GM19395 (cell line): ENCODE measurements at regions not wholly inside any gene's neighbourhood (a gene's known extent, or its start where the extent isn't known, plus 50 kb on each side); places are given as distances from the start of the nearest gene placed in this dataset.

Experiments
- ATAC-seq: cut with Tn5 transposase; IDR thresholded peaks from one replicate; pipeline ENCODE4 v1.9.1; 2021; ENCODE audit warnings: mild to moderate bottlenecking, moderate library complexity; ENCODE audit not compliant: unreplicated experiment

DNA sequence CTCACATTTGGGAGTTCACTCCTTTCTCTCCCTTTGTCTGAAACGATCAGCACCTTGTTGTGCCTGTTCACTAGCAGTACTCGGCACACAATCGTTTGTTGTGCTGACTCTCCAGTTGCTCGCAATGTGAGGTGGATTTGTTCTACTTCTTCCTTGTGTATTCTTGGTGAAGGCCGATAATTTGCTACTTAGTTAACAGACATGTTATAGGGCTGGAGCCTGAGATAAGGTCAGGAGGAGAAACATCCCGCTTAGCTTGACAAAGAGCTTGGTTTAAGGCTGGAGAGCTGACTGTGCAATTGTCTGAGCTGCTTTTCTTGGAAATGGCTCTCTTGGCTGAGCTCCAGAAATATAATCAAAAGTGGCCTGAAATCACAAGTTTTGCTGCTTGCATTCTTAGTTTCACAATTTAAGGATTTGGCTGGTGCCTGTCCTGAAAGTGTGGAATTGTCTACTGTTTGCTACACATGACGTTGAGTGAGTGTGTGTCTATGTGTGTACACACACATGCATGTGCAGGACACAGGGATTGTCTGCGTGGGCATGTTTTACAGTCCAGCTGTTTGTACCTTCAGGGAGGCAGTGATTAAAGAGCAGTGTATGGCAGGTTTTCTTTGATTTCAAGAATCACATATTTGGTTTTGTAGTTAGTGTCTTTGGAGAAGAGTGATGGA lies 77.7 kb downstream of the ARF6 start:
- peak; percentile 25 for ATAC-seq

GRCh38 chr14:49971156-49972130 lies 78.6 kb downstream of the ARF6 start:
- peak; percentile 88 for ATAC-seq

- no peak for ATAC-seq
These were observed 79.3 kb downstream of the ARF6 start for GRCh38 chr14:49972131-49972671.

GRCh38 chr14:49972823-49973222 lies 79.9 kb downstream of the ARF6 start:
- no peak for ATAC-seq

GRCh38 chr14:49975276-49975675 lies 82.4 kb downstream of the ARF6 start:
- no peak for ATAC-seq

DNA sequence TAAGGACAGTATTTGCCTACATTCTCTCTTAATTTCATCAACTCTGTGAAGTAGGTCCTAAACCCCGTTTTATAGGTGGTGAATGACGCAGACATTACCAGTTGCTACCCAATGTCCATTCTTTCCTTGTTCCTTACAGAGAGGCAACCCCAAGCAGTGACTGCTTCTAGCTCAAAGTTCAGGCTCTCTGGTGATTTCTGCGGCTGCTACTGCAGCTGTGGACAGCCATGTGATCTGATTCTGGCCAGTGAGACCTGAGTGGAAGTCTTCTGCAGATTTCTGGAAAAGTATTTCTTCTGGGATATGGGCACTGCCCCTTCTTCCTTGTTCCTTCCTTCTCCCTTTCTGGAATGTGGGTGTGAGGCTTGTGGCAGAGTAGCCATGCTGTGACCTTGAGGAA lies 82.9 kb downstream of the ARF6 start:
- ATAC-seq, result no peak

DNA sequence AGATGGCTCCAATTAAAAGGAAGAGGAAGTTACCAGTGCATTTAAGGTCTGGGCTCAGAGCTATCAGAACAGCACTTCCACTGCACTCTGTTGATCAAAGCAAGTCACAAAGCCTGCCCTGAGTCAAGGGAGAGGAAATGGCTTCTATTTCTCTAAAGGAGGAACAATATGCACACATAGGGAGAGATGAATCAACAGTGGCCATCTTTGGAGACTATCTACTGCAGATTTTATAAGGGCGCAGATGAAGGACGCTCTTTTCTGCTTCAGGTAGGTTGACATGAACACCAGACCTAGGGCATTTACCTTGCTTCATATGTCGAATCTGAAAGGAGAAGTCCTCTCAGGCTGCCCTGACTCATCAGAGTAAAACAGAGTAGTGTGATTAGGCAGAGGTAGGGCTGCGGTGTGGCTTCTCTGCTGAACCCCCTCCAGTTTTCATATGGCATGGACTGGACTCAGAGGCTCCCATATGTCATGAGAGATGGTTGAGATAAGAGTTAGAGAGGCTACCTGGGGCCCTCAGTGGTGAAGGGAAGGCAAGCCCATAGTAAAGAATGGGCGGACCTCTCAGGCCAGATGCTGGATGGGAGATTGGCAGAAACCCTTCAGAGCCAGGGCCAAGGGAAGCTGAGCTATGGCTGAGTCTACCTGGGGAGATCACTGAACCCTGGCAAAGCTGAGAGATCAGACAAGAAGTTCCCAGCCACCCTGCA lies 84.4 kb downstream of the ARF6 start:
- ATAC-seq, result peak; percentile 88

- ATAC-seq, result no peak
These were observed 87.1 kb downstream of the ARF6 start for GRCh38 chr14:49980027-49980426.

DNA sequence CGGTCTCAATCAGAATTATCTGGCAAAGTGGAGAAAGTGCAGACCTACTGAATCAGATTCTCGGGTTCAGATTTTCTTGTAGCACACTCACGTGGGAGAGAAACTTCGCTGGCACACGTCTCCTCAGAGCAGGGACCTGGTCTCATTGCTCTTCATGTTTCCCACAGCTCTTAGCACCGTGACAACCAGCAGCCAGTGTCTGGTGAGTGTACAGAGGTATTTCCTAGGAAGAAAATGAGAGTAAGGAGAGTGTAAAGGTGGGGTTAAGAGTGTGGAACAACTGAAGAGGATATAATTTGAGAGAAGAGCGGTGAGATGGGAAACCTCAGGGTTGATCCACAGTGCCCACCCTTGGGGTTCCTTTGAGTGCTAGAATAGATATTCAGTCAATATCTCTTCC lies 89.2 kb downstream of the ARF6 start:
- ATAC-seq, result no peak

DNA sequence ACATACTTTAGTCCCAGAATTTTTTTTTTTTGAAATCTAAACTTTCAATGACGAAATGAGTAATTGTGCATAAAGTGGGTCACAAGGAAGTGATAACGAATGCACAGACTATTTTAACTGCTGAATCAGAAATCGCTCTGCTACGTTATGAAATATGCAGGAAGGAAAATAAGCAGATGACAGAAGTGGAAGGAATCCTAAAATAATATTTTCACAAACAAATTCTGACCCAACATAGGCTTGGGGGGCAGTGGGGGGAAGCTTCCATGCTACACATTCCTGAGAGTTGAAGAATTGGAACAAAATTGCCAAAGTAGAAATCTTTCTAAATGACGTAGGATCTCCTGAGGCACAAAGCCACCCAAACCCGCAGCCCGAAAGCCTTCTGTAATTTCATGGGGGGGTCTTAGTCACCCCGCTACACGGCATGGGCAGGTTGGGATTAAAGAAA lies 89.6 kb downstream of the ARF6 start:
- no peak for ATAC-seq

DNA sequence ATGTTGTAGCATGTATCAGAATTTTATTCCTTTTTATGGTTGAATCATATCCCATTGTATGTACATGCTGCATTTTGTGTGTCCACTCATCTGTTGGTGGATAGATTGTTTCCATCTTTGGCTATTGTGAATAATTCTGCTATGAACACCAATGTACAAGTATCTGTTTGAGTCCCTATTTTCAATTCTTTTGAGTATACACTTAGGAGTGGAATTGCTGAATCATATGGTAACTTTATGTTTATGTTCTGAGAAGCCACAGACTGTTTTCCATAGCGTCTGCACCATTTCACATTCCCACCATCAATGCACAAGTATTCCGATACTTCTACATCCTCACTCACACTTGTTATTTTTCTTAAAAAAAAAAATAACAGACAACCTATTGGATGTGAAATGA lies 91.5 kb downstream of the ARF6 start:
- no peak for ATAC-seq

DNA sequence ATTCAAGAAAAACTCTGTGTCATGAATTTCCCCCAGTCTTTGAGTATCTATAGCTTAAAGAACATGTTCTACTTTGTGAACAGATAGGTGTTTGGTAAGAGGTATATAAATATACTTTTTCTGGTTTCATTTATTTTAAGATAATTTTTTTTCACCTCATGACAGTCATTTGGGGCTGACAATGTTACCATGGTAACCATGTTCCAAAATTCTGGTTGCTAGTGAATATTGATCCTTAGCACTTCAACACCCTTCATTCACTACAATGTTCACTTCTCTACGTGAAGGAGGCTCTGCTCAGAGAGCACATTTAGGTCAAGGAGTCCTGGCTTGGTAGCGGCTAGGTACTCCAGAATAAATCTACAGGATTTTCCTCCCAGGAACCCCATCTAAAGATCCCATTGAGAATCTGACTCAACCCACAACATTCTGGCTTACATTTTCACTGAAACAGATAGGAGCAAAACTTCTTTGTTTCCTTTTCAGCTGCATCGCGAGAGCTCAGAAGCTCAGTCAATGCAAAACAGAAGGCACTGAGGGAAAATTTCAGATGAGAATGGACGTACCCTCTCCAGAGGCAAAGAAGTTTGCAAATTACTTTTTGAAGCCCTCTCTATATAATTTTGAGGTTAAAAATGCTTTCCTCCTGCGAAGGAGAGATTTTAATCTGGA lies 93.6 kb downstream of the ARF6 start:
- no peak for ATAC-seq

DNA sequence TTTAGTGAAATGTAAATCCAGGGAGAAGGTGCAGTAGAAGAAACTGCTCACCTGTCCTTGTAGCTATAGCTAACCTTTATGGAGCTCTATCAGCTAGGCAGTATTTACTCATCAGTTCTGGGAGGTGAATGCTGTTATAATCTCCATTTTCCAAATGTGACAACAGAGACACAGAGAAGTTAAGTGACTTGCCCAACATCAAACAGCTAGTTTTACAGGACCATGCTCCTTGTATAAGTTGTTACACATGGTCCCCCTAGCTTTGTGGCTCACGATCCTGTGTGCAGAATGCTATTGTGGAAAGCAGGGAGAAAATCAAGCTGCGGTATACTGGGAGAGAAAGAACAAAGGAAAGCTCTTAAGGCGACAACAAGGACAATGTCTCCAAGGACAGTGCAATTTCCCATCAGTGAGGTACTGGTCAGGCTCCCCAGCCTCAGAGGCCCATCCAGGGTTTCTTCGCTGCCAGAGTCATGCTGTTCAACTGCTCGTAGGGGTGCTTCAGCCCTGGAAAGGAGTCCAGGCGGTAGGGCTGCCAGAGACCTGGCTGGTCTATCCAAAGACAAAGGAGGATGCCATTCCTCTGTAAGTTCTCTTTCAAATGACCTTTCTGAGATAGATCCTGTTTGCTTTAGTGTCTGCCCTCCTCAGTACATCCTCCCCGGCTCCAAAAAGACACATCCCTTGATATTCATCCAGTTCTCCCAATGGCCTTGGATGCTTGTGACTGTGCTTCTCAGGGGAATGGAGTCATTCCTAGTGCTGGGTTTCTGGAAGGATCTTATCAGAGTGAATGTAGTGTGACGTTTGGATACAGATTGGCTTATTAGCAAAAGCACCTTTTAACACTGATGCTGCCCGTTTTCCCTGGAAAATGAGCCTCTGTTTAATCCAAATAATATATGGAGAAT lies 95.5 kb downstream of the ARF6 start:
- ATAC-seq, result no peak

DNA sequence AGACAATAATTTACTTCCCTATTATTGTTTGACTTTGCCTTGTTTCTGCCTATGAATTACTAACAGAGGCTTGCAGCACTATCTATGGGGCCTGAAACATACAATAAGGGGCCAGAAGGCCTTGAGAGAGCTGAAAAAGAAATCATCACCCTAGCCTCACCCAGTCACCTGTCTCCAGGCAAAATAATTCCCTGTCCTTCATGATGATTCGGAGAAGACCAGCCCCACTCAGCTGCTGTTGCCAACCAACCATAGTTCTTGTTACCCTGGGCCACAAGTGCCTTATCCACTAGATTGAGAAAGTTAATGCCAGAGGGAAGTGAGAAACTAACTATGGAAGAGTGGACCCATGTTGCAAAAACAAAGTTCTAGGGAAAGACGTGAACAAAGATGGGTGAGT lies 97.1 kb downstream of the ARF6 start:
- no peak for ATAC-seq

GRCh38 chr14:49991491-49991890 lies 98.6 kb downstream of the ARF6 start:
- ATAC-seq, result no peak

DNA sequence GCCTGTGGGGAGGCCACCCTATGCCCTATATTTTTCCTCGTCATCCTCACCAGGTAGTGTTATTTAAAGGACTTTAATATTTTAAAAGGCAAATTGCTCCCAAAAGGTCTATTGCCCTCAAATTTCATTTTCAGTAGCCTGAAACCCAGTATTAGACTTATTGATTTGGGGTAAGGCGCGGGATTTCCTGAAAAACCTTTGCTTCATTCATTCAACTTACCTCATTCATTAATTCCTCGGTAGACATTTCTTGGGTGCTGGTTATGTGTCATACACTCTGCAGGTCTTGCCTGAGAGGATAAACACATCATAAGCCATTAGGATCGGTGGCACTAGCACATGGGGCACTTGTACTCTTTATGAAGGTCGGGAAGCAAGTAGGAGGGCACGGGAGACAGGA lies 99.2 kb downstream of the ARF6 start:
- no peak for ATAC-seq

- no peak for ATAC-seq
These were observed 99.6 kb downstream of the ARF6 start for GRCh38 chr14:49992448-49992847.

DNA sequence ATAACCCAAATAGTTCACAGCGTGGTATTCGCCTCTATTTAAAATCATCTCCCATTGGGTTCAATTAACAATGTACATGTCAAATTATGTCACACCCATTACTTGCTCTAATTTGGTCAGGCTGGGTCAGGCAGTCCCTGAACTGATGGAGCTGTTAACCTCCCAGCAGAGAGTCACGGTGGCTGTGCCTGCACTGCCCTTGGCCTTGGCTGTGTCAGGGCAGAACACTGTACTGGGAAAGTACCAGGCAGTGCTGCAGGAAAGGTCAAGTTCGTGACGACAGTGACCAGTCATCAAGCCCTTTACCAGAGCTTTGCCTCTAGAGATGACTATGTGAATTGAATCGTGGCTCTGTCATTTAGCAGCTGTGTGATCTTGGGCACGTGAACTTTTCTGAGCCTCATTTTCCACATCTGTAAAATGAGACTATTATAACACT lies 100.0 kb downstream of the ARF6 start:
- peak; percentile 85 for ATAC-seq

- no peak for ATAC-seq
These were observed 100.7 kb downstream of the ARF6 start for GRCh38 chr14:49993565-49993964.
